ENCODE measurements at regions not wholly inside any gene's neighbourhood (a gene's known extent, or its start where the extent isn't known, plus 50 kb on each side); places are given as distances from the start of the nearest gene placed in this dataset.

DNA sequence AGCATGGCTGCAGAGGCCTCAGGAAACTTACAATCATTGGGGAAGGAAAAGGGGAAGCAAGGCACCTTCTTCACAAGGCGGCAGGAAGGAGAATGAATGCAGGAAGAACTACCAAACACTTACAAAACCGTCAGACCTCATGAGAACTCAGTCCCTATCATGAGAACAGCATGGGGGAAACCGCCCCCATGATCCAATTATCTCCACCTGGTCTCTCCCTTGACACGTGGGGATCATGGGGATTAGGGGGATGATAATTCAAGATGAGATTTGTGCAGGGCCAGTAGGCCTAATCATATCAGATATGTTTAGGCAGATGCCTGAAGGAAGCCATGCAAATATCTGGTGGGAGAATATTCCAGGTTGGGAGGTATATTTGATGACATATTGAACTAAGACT is 1176.4 kb upstream of the CDH18 start:
- Histone ChIP-seq H3K4me3 (ENCODE audit: low read depth, low read length) (no peak overlapping the region), H3K36me3 (ENCODE audit: control insufficient read depth, insufficient read depth, low read length) (no peaks in the 10 kb centered on the region), H3K27me3 (ENCODE audit: control insufficient read depth, insufficient read depth, low read length) (no peaks in the 10 kb centered on the region)
- DNase-seq (ENCODE audit: low read depth), result no peak
- TF ChIP-seq CTCF (IDR thresholded peaks at IDR 0.05; ENCODE audit: insufficient read depth, low read length, poor library complexity, severe bottlenecking), result no peak

- H3K36me3 ChIP-seq (ENCODE audit: control insufficient read depth, insufficient read depth, low read length), result no peaks in the 10 kb centered on the region
- no peak overlapping the region for H3K4me3 ChIP-seq (ENCODE audit: low read depth, low read length)
- H3K27me3 ChIP-seq (ENCODE audit: control insufficient read depth, insufficient read depth, low read length), result no peaks in the 10 kb centered on the region
- no peak for DNase-seq (ENCODE audit: low read depth)
- TF ChIP-seq CTCF (IDR thresholded peaks at IDR 0.05; ENCODE audit: insufficient read depth, low read length, poor library complexity, severe bottlenecking), result no peak
Measured at GRCh38 chr5:21159510-21160059, 1171.6 kb upstream of the CDH18 start.

DNA sequence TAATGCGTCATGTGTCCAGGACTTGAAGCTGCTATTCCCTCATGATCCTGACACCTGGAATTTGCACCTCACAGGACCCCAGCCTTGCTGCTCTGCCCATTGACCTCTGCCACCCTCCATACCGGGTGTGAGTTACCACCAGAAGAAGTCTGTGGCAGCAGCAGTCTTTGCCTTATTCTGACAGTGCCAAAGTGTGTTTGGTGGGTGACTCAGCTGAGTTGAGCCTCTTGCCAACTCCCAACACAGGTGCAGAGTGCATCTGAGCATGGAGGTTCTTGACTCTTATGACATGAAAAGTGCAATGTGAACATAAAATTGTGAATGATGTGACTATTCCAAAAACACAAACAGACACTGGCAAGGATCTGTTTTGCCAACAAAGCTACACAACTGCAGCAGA is 1166.5 kb upstream of the CDH18 start:
- no peaks in the 10 kb centered on the region for H3K36me3 ChIP-seq (ENCODE audit: control insufficient read depth, insufficient read depth, low read length)
- DNase-seq (ENCODE audit: low read depth), result no peak
- no peak overlapping the region for H3K4me3 ChIP-seq (ENCODE audit: low read depth, low read length)
- no peak for TF ChIP-seq CTCF (IDR thresholded peaks at IDR 0.05; ENCODE audit: insufficient read depth, low read length, poor library complexity, severe bottlenecking)
- H3K27me3 ChIP-seq (ENCODE audit: control insufficient read depth, insufficient read depth, low read length), result no peaks in the 10 kb centered on the region

GRCh38 chr5:21152611-21153010 is 1164.6 kb upstream of the CDH18 start:
- DNase-seq (ENCODE audit: low read depth), result peak; percentile 86
- no peak for TF ChIP-seq CTCF (IDR thresholded peaks at IDR 0.05; ENCODE audit: insufficient read depth, low read length, poor library complexity, severe bottlenecking)
- no peaks in the 10 kb centered on the region for H3K27me3 ChIP-seq (ENCODE audit: control insufficient read depth, insufficient read depth, low read length)
- H3K36me3 ChIP-seq (ENCODE audit: control insufficient read depth, insufficient read depth, low read length), result no peaks in the 10 kb centered on the region
- H3K4me3 ChIP-seq (ENCODE audit: low read depth, low read length), result no peak overlapping the region

- Histone ChIP-seq H3K27me3 (ENCODE audit: control insufficient read depth, insufficient read depth, low read length) (no peaks in the 10 kb centered on the region), H3K4me3 (ENCODE audit: low read depth, low read length) (no peak overlapping the region), H3K36me3 (ENCODE audit: control insufficient read depth, insufficient read depth, low read length) (no peaks in the 10 kb centered on the region)
- DNase-seq (ENCODE audit: low read depth), result no peak
- TF ChIP-seq CTCF (IDR thresholded peaks at IDR 0.05; ENCODE audit: insufficient read depth, low read length, poor library complexity, severe bottlenecking), result no peak
Measured at GRCh38 chr5:21145376-21145775, 1157.4 kb upstream of the CDH18 start.

- TF ChIP-seq CTCF (IDR thresholded peaks at IDR 0.05; ENCODE audit: insufficient read depth, low read length, poor library complexity, severe bottlenecking), result no peak
- Histone ChIP-seq H3K27me3 (ENCODE audit: control insufficient read depth, insufficient read depth, low read length) (no peaks in the 10 kb centered on the region), H3K36me3 (ENCODE audit: control insufficient read depth, insufficient read depth, low read length) (no peaks in the 10 kb centered on the region), H3K4me3 (ENCODE audit: low read depth, low read length) (no peak overlapping the region)
- DNase-seq (ENCODE audit: low read depth), result no peak
Measured at GRCh38 chr5:21143686-21144085, 1155.7 kb upstream of the CDH18 start.
